Adipocyte (in vitro differentiated cells): ENCODE measurements at regions not wholly inside any gene's neighbourhood (a gene's known extent, or its start where the extent isn't known, plus 50 kb on each side); places are given as distances from the start of the nearest gene placed in this dataset.

Source experiments
- DNase-seq: peaks from one replicate; pipeline ENCODE4 v3.0.0-alpha.2; 2015; ENCODE audit warnings: low read depth
- H3K27me3 ChIP-seq: replicated peaks from 2 replicates; pipeline ENCODE4 v1.7.0; 2013; ENCODE audit warnings: mild to moderate bottlenecking, low read length, moderate library complexity; ENCODE audit not compliant: control insufficient read depth, insufficient read depth
- H3K36me3 ChIP-seq: 2 replicates; pipeline ENCODE4 v1.7.0; 2013; ENCODE audit warnings: low read length, mild to moderate bottlenecking, moderate library complexity; ENCODE audit not compliant: control insufficient read depth, insufficient read depth, severe bottlenecking
- H3K4me1 ChIP-seq: 2 replicates; pipeline ENCODE4 v1.7.0; 2013; ENCODE audit warnings: mild to moderate bottlenecking, low read length, moderate library complexity; ENCODE audit not compliant: control insufficient read depth, insufficient read depth
- H3K4me3 ChIP-seq: 2 replicates; pipeline ENCODE4 v1.7.0; 2013; ENCODE audit warnings: mild to moderate bottlenecking, low read length, moderate library complexity
- H3K9ac ChIP-seq: 2 replicates; pipeline ENCODE4 v1.7.0; 2013; ENCODE audit warnings: mild to moderate bottlenecking, low read length, moderate library complexity
- H3K9me3 ChIP-seq: 2 replicates; pipeline ENCODE4 v1.7.0; 2013; ENCODE audit warnings: mild to moderate bottlenecking, low read length, moderate library complexity; ENCODE audit not compliant: control insufficient read depth

DNA sequence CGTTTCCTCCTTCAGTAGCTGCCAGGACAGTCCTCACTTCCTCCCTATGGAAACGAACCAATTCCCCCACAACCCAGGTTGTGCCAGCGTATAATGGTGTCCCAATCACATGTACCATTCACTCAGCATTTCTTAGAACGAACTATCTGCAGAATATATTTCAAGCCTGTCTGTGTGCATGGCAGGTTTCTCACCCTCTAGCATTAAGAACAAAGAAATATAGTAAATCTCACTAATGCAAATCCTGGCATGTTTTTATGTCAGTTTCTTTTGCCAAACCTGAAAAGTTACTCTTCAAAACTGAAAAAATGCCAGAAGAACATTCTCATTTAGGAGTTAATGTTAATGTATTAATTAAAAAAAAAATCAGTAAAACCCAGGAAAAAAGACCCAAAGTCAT is 405.9 kb upstream of the KLF6 start:
- H3K9ac ChIP-seq, result no peak overlapping the region
- H3K4me3 ChIP-seq, result no peak overlapping the region
- H3K4me1 ChIP-seq, result no peaks in the 10 kb centered on the region
- no peaks in the 10 kb centered on the region for H3K9me3 ChIP-seq
- no peak for DNase-seq
- H3K36me3 ChIP-seq, result no peaks in the 10 kb centered on the region
- H3K27me3 ChIP-seq, result no peaks in the 10 kb centered on the region

DNA sequence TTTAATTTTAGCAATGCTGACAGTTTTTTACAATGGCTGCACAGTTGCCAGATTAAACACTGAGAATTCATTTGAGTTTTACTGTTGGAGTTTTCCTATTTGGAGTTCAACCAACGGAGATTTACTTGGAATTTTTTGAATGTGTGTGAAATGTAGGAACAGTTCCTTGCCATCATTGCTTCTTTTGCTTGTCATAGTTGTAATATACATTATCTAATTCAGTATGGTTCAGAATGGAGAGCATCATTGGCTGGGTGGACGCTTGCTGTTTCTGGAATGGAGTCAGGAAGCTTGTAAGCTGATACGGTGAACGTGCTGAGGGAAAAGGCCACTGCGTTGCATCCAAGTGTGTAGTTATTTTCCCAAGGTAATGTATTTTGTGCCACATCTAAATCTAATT is 404.3 kb upstream of the KLF6 start:
- H3K27me3 ChIP-seq, result no peaks in the 10 kb centered on the region
- no peaks in the 10 kb centered on the region for H3K36me3 ChIP-seq
- H3K4me3 ChIP-seq, result no peak overlapping the region
- no peaks in the 10 kb centered on the region for H3K9me3 ChIP-seq
- no peak for DNase-seq
- H3K4me1 ChIP-seq, result peaks cover 2% of the 10 kb centered on the region
- no peak overlapping the region for H3K9ac ChIP-seq

DNA sequence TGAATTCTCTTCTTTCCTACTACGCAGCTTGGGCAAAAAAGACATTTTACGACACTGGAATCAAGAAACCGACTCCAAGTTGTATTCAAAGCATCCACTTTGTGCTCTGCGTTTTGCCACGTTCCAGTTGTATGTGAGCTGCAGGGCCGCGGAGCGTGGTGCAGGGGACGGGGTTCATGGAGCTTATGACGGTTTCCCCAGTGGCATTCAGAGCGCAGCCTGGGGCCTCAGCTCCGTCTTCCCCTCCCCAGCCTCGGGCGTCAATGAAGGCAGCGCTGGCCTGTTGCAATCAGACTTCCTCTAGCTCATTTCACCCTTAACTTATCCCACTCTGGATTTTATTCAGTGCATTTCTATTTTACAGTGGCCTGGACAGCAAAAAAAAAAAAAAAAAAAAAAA is 403.4 kb upstream of the KLF6 start:
- Histone ChIP-seq H3K27me3 (no peaks in the 10 kb centered on the region), H3K4me3 (no peak overlapping the region), H3K36me3 (no peaks in the 10 kb centered on the region), H3K4me1 (peaks cover 10% of the 10 kb centered on the region), H3K9me3 (no peaks in the 10 kb centered on the region), H3K9ac (no peak overlapping the region)
- DNase-seq, result no peak

DNA sequence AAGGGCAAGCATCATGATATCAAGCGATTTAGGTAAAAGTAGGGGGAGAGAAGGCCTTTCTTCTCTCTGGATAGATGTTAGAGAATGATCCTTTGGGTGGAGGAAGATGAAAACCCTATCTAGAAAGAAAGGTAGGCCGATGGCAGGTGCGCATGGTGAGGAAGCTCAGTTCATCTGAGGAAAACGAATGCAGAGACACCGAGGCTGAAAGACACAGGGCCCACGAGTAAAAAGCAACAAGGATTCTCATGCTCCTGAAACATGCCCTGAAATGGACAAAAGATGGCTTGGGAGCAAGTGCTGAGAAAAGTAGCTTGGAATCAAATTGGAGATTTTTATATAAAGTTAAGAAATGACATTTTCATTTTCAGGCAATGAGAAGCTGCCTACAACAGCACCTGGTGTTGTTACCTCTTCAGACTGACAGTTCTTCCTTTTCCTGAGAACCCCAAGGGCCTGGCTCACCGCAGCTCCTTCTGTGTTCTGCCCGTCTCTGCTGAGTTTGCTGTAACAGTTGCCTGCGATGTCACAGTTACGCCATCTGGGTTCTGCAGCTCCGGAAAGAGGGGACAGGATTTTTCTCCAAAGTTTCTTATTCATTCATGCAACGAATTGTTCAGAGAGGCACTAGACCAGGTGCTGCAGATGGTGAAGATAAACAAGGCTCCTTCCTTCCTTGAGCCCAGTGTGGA is 402.0 kb upstream of the KLF6 start:
- no peaks in the 10 kb centered on the region for H3K36me3 ChIP-seq

DNA sequence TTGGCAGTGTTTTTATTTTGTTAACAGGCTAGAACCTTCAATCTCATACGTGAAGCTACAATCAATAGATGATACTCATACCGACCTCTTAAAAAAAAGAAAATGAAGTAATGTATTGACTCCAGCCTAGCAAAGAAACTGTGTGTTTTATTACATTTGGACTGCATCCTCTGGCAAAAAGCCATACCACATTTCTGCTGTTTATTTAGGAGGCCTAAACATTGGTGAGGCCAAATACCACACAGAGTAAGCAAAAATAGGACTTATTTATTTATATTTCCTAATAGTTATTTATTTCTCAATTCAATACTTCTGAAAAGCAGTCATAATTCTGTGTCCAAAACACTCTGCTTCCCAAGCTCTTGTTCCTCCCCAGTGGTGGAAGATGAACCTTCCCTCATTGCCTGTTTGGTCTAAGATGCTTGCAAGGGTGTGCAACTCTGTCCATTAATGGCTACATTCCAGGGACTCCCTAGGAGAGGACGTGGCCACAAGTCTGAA is 398.8 kb upstream of the KLF6 start:
- Histone ChIP-seq H3K9ac (no peak overlapping the region), H3K36me3 (no peaks in the 10 kb centered on the region)
- DNase-seq, result peak; percentile 51

More for the DNA sequence above, 402.0 kb upstream of the KLF6 start:
- H3K27me3 ChIP-seq, result no peaks in the 10 kb centered on the region
- no peaks in the 10 kb centered on the region for H3K9me3 ChIP-seq
- H3K4me3 ChIP-seq, result no peak overlapping the region
- H3K9ac ChIP-seq, result no peak overlapping the region
- peaks cover 20% of the 10 kb centered on the region for H3K4me1 ChIP-seq
- DNase-seq, result no peak

DNA sequence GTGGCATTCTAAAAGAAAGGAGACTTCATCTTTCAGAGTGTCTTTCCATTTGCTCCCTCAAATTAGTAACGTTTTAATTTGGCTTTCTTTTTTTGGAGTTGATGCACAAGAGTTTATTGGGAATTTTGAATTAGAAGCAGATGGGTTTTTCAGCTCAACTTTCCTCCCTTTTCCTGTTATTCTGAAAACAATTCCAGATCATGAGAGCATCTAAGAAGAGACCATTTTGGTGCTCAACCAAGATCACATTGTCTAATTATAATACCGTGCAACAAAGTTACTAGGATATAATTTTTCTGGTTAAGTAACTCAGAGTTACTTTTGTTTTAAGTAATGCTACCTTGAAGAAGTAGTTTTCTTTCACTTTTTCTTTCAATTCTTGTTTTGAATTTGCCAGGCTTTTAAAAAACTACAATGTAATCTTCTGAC is 396.6 kb upstream of the KLF6 start:
- H3K9ac ChIP-seq, result peak overlapping the region; percentile 72
- peaks cover 53% of the 10 kb centered on the region for H3K4me1 ChIP-seq
- peak overlapping the region; percentile 59 for H3K4me3 ChIP-seq
- H3K27me3 ChIP-seq, result no peaks in the 10 kb centered on the region
- no peaks in the 10 kb centered on the region for H3K36me3 ChIP-seq
- peak; percentile 2 for DNase-seq
- no peaks in the 10 kb centered on the region for H3K9me3 ChIP-seq

More for the DNA sequence above, 398.8 kb upstream of the KLF6 start:
- peaks cover 43% of the 10 kb centered on the region for H3K4me1 ChIP-seq
- H3K9me3 ChIP-seq, result no peaks in the 10 kb centered on the region
- no peak overlapping the region for H3K4me3 ChIP-seq
- H3K27me3 ChIP-seq, result no peaks in the 10 kb centered on the region

DNA sequence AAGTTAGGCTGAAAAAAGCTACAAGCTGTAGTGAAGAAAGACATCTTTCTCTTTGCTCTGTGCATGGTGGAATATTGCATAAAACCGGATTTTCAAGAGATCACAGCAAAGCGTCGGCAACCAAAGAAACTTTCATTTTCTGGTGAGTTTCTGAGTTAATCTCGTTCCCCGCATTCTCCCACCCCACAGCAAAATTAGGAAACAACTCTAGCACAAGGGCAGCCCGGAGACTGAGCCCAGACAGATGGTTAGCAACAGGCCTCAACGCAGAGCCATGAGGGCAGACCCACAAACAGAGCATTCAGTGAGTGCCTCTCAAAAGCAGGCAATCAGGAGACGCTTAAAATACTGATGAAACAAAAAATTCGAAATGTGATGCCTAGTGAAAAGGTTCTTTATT is 396.1 kb upstream of the KLF6 start:
- H3K9me3 ChIP-seq, result no peaks in the 10 kb centered on the region
- H3K36me3 ChIP-seq, result no peaks in the 10 kb centered on the region
- no peak for DNase-seq
- no peaks in the 10 kb centered on the region for H3K27me3 ChIP-seq
- peak overlapping the region; percentile 72 for H3K9ac ChIP-seq
- H3K4me1 ChIP-seq, result peaks cover 53% of the 10 kb centered on the region
- peak overlapping the region; percentile 59 for H3K4me3 ChIP-seq

DNA sequence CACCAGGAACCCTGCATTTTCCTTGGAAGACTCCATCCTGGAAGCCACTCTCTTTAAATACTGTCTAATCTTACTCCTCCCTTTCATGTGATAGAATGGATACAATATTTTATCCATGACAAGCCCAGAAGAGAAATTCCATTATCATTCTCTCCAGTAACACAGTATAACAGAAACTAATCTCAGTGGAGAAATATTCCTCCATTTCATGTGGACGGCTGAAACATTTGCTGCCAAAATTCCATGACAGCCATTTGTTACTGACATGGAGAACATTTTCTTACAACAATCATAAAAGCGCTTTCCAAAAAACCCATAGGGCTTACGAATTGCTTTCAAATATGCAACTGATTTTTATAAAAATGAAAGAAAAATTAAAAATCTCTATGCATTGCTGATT is 392.8 kb upstream of the KLF6 start:
- H3K9me3 ChIP-seq, result no peaks in the 10 kb centered on the region
- peaks cover 39% of the 10 kb centered on the region for H3K4me1 ChIP-seq
- no peaks in the 10 kb centered on the region for H3K36me3 ChIP-seq
- H3K9ac ChIP-seq, result peak overlapping the region; percentile 14
- DNase-seq, result no peak
- peak overlapping the region; percentile 6 for H3K4me3 ChIP-seq
- no peaks in the 10 kb centered on the region for H3K27me3 ChIP-seq

DNA sequence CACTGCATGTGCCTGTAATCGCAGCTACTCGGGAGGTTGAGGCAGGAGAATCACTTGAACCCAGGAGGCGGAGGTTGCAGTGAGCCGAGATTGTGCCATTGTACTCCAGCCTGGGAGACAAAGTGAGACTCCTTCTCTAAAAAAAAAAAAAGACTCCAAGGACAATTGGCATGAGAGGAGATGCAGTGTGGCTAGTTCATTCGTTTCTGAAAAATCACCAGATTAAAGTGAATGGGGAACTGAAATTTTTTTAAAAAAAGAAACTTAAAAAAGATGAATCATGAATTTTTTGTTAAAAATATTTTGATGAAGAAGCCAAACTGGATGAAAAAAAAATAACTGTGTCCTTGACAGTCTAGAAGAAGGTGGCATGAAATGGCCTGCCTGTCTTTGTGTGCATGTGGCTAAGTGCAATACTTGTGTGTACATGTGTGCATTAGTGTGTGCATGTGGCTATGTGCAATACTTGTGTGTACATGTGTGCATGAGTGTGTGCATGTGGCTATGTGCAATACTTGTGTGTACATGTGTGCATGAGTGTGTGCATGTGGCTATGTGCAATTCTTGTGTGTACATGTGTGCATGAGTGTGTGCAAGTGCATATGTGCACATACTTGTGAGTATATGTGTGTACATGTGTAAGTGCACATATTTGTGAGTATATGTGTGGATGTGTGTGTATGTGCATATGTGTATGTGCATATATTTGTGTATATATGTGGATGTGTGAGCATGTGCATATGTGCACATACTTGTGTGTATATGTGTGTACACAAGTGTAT is 391.7 kb upstream of the KLF6 start:
- no peak overlapping the region for H3K9ac ChIP-seq
- H3K9me3 ChIP-seq, result peaks cover 4% of the 10 kb centered on the region
- no peak overlapping the region for H3K4me3 ChIP-seq
- peaks cover 30% of the 10 kb centered on the region for H3K4me1 ChIP-seq
- no peaks in the 10 kb centered on the region for H3K36me3 ChIP-seq
- no peaks in the 10 kb centered on the region for H3K27me3 ChIP-seq
- no peak for DNase-seq

DNA sequence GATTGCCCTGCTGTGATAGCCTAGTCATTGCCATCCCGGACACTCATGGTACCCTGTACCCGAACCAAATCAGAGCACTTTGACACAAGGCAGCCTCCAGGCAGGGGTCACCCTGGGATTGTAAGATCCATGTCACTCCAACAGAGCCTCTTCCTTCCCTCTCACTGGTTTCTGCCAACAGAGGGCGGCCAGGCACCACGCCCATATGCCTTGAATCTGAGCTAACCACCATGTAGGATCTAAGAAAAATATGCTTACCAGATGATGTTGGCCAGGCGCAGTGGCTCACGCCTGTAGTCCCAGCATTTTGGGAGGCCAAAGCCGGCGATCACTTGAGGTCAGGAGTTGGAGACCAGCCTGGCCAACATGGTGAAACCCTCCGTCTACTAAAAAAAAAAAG is 389.2 kb upstream of the KLF6 start:
- no peak for DNase-seq

DNA sequence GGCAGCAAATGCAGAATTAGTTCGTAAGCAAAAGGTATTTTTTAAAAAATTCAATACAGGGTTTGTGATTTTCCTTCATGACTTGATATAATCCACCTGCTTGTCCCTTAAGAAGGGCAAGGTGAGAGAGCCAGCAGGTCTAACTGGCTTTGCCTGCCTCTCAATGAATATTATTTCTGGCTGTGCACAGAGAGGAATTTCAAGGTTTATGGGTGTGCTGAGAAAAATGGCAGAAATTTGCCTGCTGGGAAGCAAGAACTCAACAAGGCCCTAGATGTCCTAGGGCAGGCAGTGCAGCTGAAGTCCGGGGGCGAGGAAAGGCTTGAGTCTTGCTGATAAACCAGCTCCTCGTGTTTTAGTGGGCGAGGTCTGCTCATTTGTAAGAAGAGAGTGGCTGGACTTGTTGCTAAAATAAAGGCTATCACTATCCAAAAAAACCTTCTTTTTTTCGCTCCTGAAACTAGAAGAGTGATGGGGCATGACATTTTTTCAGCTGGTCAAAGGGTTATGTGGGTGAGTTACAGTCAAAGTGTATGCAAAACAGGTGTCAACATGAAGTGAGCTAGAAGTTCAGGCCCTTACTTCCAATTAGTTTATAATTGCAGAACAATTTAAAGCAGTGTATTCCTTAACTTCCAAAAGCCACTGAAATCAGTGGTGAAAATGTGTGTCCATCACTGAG is 385.8 kb upstream of the KLF6 start:
- DNase-seq, result no peak
- Histone ChIP-seq H3K27me3 (no peaks in the 10 kb centered on the region), H3K9me3 (peaks cover 4% of the 10 kb centered on the region), H3K36me3 (no peaks in the 10 kb centered on the region), H3K9ac (no peak overlapping the region), H3K4me3 (no peak overlapping the region), H3K4me1 (no peaks in the 10 kb centered on the region)

More for the DNA sequence above, 389.2 kb upstream of the KLF6 start:
- Histone ChIP-seq H3K4me3 (no peak overlapping the region), H3K36me3 (no peaks in the 10 kb centered on the region), H3K27me3 (no peaks in the 10 kb centered on the region), H3K4me1 (peaks cover 13% of the 10 kb centered on the region), H3K9me3 (peaks cover 4% of the 10 kb centered on the region), H3K9ac (no peak overlapping the region)
